ENCODE measurements at regions not wholly inside any gene's neighbourhood (a gene's known extent, or its start where the extent isn't known, plus 50 kb on each side); places are given as distances from the start of the nearest gene placed in this dataset.

GRCh38 chr12:124217508-124218242 is 77.2 kb upstream of the RFLNA start:
- ChIA-PET RAD21 (ENCODE audit: low non-redundant PET in 1 of 2, low total read pairs in 2 of 2, uncharacterized antibody in 2 of 2, unreplicated experiment in 2 of 2) (no interaction called here), POLR2A (no interaction called here), CTCF (no interaction called here)
- no peak overlapping the region for H3K4me2 ChIP-seq (ENCODE audit: low read length)
- H3K9me2 ChIP-seq (ENCODE audit: insufficient read depth), result no peaks in the 10 kb centered on the region
- no TSS peak for BruUV-seq (replicated peaks)
- no peaks in the 10 kb centered on the region for H3K4me1 ChIP-seq (ENCODE audit: control insufficient read depth in 1 of 2, insufficient read depth in 2 of 2, low read length in 2 of 2)
- intact Hi-C loops (cut with micrococcal nuclease), result no loop called here
- no peak overlapping the region for H3K27ac ChIP-seq (ENCODE audit: low read depth, low read length)
- no peak overlapping the region for H3K9ac ChIP-seq (ENCODE audit: low read length)
- TF ChIP-seq EZH2phosphoT487 (IDR thresholded peaks at IDR 0.05; ENCODE audit: borderline replicate concordance) (no peak), CEBPB (IDR thresholded peaks at IDR 0.05; ENCODE audit: low read depth) (no peak), JUND (IDR thresholded peaks at IDR 0.05) (no peak), POLR2AphosphoS5 (IDR thresholded peaks at IDR 0.05; ENCODE audit: low read depth, low read length) (no peak), ATF3 (IDR thresholded peaks at IDR 0.05) (no peak), EGR1 (IDR thresholded peaks at IDR 0.05; ENCODE audit: low read depth) (no peak), SRF (IDR thresholded peaks at IDR 0.05; ENCODE audit: low read depth) (no peak), ZFX (IDR thresholded peaks at IDR 0.05) (no peak), CTCF (IDR thresholded peaks at IDR 0.05 in 2 of 3, conservative IDR thresholded peaks at IDR 0.05 in 1 of 3; ENCODE audit: borderline replicate concordance in 1 of 3, insufficient read depth in 1 of 3, low read depth in 2 of 3, low read length in 2 of 3) (no peak), FOSL1 (IDR thresholded peaks at IDR 0.05; ENCODE audit: low read depth) (no peak), ZNF274 (IDR thresholded peaks at IDR 0.05; ENCODE audit: low read depth, low read length) (no peak), YY1 (IDR thresholded peaks at IDR 0.05; ENCODE audit: extremely low read depth, insufficient replicate concordance, low read depth, low read length) (no peak), TCF7L2 (IDR thresholded peaks at IDR 0.05; ENCODE audit: borderline replicate concordance, extremely low read depth, insufficient read depth, insufficient read length) (no peak)
- H3K27me3 ChIP-seq (ENCODE audit: insufficient read depth, low read length), result no peaks in the 10 kb centered on the region
- H4K20me1 ChIP-seq (ENCODE audit: insufficient read depth), result no peaks in the 10 kb centered on the region
- peaks cover 4 to 10% of the 10 kb centered on the region in 2 experiments; a peak in 2 of 4 replicates for H3K9me3 ChIP-seq (ENCODE audit: control insufficient read depth in 1 of 2, insufficient read depth in 1 of 2, low read depth in 1 of 2, low read length in 2 of 2)
- no peaks in the 10 kb centered on the region for H3K36me3 ChIP-seq (ENCODE audit: control insufficient read depth in 1 of 2, insufficient read depth in 2 of 2, low read length in 2 of 2)
- no peak overlapping the region for H2AFZ ChIP-seq (ENCODE audit: low read depth, low read length, poor library complexity, severe bottlenecking)
- no peaks in the 10 kb centered on the region for H3K79me2 ChIP-seq (ENCODE audit: insufficient read depth, low read length)
- DNase-seq (ENCODE audit: low read depth, low spot score) (no peak), ATAC-seq (no peak)
- H3K4me3 ChIP-seq (replicated peaks in 1 of 2; ENCODE audit: low read depth in 1 of 2, low read length in 2 of 2), result no peak overlapping the region
